ENCODE measurements at regions not wholly inside any gene's neighbourhood (a gene's known extent, or its start where the extent isn't known, plus 50 kb on each side); places are given as distances from the start of the nearest gene placed in this dataset.
A peak's percentile ranks its signal among the peaks of the same experiment; 100 is the strongest.

GRCh38 chr2:120418174-120418787 lies 72.3 kb downstream of the INHBB start:
- Histone ChIP-seq H3K4me1 (ENCODE audit: insufficient read depth) (no peaks in the 10 kb centered on the region), H3K4me3 (no peak overlapping the region), H3K9me3 (no peaks in the 10 kb centered on the region), H3K27me3 (no peaks in the 10 kb centered on the region), H3K27ac (no peak overlapping the region), H3K36me3 (no peaks in the 10 kb centered on the region)
- TF ChIP-seq, protein P1, sequence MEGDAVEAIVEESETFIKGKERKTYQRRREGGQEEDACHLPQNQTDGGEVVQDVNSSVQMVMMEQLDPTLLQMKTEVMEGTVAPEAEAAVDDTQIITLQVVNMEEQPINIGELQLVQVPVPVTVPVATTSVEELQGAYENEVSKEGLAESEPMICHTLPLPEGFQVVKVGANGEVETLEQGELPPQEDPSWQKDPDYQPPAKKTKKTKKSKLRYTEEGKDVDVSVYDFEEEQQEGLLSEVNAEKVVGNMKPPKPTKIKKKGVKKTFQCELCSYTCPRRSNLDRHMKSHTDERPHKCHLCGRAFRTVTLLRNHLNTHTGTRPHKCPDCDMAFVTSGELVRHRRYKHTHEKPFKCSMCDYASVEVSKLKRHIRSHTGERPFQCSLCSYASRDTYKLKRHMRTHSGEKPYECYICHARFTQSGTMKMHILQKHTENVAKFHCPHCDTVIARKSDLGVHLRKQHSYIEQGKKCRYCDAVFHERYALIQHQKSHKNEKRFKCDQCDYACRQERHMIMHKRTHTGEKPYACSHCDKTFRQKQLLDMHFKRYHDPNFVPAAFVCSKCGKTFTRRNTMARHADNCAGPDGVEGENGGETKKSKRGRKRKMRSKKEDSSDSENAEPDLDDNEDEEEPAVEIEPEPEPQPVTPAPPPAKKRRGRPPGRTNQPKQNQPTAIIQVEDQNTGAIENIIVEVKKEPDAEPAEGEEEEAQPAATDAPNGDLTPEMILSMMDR (IDR thresholded peaks at IDR 0.05) = no peak
- no peak for TF ChIP-seq EP300 (IDR thresholded peaks at IDR 0.05)
- no peak for TF ChIP-seq POLR2A (IDR thresholded peaks at IDR 0.05)
- 82 to 87% (median 84%) methylated on average over 13 of the region's 13 CpGs for WGBS, 3 donors
- intact Hi-C loops (cut with DNase I) = no loop called here
- no peak for DNase-seq

DNA sequence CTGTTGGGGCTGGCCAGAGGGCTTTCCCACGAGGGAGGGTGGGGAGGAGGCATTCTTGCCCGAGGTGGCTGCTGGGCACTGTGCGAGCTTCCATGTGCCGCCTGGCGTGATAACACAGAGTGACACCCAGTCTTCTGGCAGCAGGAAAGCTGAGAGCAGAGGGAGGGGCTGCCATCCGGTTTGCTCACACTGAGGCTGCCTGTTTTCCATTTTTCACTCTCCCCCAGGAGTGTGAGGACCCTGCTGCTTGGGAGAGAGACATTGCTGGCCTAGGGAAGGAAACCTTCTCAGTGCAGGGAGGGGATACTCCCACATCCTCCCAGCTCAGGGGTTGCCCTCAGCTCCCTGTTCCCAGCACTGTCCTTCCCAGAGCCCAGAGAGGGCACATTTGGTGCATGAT lies 73.1 kb downstream of the INHBB start:
- intact Hi-C loops (cut with DNase I) = no loop called here
- no peak for TF ChIP-seq POLR2A (IDR thresholded peaks at IDR 0.05)
- no peak for TF ChIP-seq EP300 (IDR thresholded peaks at IDR 0.05)
- TF ChIP-seq, protein P1 (IDR thresholded peaks at IDR 0.05) = no peak
- DNase-seq = peak in 2 of 5 donors; percentile 3 to 8
- Histone ChIP-seq H3K4me1 (ENCODE audit: insufficient read depth) (no peaks in the 10 kb centered on the region), H3K27ac (no peak overlapping the region), H3K9me3 (no peaks in the 10 kb centered on the region), H3K36me3 (no peaks in the 10 kb centered on the region), H3K4me3 (no peak overlapping the region), H3K27me3 (no peaks in the 10 kb centered on the region)
- WGBS, 3 donors = 64 to 75% (median 69%) methylated on average over 6 of the region's 6 CpGs

DNA sequence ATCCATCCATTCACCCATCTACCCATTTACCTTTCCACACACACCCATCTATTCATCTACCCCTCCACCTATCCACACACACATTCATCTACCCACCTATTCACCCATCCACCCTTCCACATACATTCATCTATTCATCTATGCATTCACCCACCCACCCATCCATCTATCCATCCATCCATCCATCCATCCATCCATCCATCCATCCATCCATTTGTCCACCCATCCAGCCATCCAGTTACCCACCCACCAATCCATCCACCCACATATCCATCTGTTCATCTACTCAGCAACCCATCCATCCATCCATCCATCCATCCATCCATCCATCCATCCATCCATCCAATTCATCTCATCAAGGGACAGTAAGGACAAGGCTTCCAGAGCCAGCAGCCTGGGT lies 74.0 kb downstream of the INHBB start:
- no peaks in the 10 kb centered on the region for H3K9me3 ChIP-seq
- no peaks in the 10 kb centered on the region for H3K4me1 ChIP-seq (ENCODE audit: insufficient read depth)
- H3K36me3 ChIP-seq = no peaks in the 10 kb centered on the region
- DNase-seq = no peak
- intact Hi-C loops (cut with DNase I) = no loop called here
- no peak overlapping the region for H3K27ac ChIP-seq
- TF ChIP-seq, protein P1 (IDR thresholded peaks at IDR 0.05) = no peak
- TF ChIP-seq EP300 (IDR thresholded peaks at IDR 0.05) (no peak), POLR2A (IDR thresholded peaks at IDR 0.05) (no peak)
- no peaks in the 10 kb centered on the region for H3K27me3 ChIP-seq
- no peak overlapping the region for H3K4me3 ChIP-seq

DNA sequence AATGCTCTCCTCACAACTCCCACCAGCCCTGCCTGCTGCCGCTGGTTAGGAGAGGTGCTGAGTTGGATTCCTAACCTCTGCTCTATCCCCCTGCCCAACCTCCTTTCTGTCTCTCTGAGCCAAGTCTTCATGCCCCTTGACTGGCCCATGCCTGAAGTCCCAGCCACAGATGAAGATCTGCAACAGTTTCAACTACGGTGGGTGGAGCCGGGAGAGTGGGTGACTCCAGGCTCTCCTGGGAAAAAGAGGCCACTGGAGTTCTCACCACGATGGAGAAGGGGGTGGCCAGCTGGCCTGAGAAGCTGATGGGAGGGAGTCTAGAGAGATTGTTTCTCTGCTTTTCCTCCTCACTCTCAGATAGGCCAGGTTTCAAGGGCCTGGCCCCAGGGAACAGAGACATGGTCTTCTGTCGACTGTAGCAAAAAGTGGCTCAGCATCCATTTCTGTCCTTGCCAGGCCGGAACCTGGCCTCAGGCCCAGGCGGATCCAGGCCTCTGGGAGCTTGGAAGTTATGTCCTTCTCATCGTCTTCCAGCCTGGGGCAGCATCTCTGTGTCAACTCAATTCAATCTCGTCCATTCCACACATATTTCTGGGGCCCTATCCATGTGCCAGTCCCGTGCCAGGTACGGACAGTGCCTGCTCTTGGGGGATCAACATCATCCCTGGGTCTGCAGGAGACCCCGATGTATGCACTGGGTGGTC lies 75.3 kb downstream of the INHBB start:
- Histone ChIP-seq H3K9me3 (no peaks in the 10 kb centered on the region), H3K4me3 (no peak overlapping the region), H3K27ac (no peak overlapping the region), H3K4me1 (ENCODE audit: insufficient read depth) (no peaks in the 10 kb centered on the region), H3K36me3 (no peaks in the 10 kb centered on the region), H3K27me3 (no peaks in the 10 kb centered on the region)
- WGBS, 3 donors = 71 to 76% (median 74%) methylated on average over 12 of the region's 12 CpGs
- TF ChIP-seq EP300 (IDR thresholded peaks at IDR 0.05) = no peak
- TF ChIP-seq, protein P1 (IDR thresholded peaks at IDR 0.05) = no peak
- no peak for TF ChIP-seq POLR2A (IDR thresholded peaks at IDR 0.05)
- intact Hi-C loops (cut with DNase I) = no loop called here
- DNase-seq = no peak
